ENCODE measurements at regions not wholly inside any gene's neighbourhood (a gene's known extent, or its start where the extent isn't known, plus 50 kb on each side); places are given as distances from the start of the nearest gene placed in this dataset.

DNA sequence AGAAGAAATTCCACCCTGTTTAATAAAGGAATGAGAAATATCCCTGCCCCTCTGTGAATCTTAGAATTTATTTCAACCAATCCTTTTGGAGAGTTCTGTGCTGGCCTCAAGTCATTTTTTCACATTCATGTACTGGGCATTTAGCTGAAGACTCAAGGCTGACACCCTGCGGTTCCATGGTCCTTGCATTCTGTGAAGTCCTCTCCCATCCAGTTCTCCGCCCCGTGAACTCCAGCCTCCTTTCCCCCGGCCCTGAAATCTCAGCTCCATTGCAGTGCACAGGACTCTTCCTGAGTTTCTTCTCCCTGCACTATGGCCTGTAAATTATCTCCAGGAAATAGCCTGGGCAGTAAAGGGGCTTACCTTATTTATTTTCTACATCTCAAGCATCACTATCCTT, 183.0 kb upstream of the KCND2 start:
- H3K79me2 ChIP-seq (ENCODE audit: control insufficient read depth, insufficient read depth, low read length), result no peaks in the 10 kb centered on the region
- no peak overlapping the region for H3K27ac ChIP-seq (ENCODE audit: control insufficient read depth, insufficient read depth)
- FAIRE-seq, result no peak
- CTCF ChIA-PET, result no interaction called here
- H3K36me3 ChIP-seq (ENCODE audit: control insufficient read depth in 2 of 2, insufficient read depth in 2 of 2, low read length in 1 of 2), result no peaks in the 10 kb centered on the region
- H3K4me1 ChIP-seq (ENCODE audit: control insufficient read depth, insufficient read depth, low read length), result no peaks in the 10 kb centered on the region
- in situ Hi-C loops (cut with MboI), result no loop called here
- BruUV-seq (replicated peaks), result no TSS peak
- SMC1A ChIA-PET (ENCODE audit: uncharacterized antibody, unreplicated experiment), result interaction anchor here (0.6 kb wide), 1 partner anchor 154 kb away, joined by 3 read pairs; no protein-coding TSS in a partner anchor
- POLR2A ChIA-PET, result no interaction called here
- ATAC-seq, result peak; percentile 57
- H3K4me2 ChIP-seq (ENCODE audit: control insufficient read depth, insufficient read depth), result no peak overlapping the region
- intact Hi-C loops (cut with micrococcal nuclease; ENCODE audit: unreplicated experiment), result no loop called here
- no peak overlapping the region for H3K9ac ChIP-seq (ENCODE audit: control insufficient read depth, insufficient read depth, low read length)
- H3K4me3 ChIP-seq, result no peak overlapping the region
- no peaks in the 10 kb centered on the region; a peak in 2 of 4 replicates for H3K27me3 ChIP-seq (replicated peaks in 1 of 2; ENCODE audit: control insufficient read depth in 2 of 2, insufficient read depth in 2 of 2, low read length in 1 of 2)
- H2AFZ ChIP-seq (ENCODE audit: control insufficient read depth, low read depth, low read length), result no peak overlapping the region
- 31% methylated on average over 4 of the region's 4 CpGs for WGBS (ENCODE audit: insufficient coverage, insufficient replicate concordance, low lambda C conversion rate, missing lambda C conversion rate)
- no peaks in the 10 kb centered on the region for H3K9me3 ChIP-seq (replicated peaks; ENCODE audit: control insufficient read depth, insufficient read depth, low read length)
- RAD21 ChIA-PET (ENCODE audit: unreplicated experiment), result interaction anchor here (1.4 kb wide), 1 partner anchor 154 kb away, joined by 5 read pairs; no protein-coding TSS in a partner anchor
- TF ChIP-seq RAD21 (IDR thresholded peaks at IDR 0.05; ENCODE audit: insufficient read depth, low read depth, low read length), result peak; percentile 45
- TF ChIP-seq, protein P1, sequence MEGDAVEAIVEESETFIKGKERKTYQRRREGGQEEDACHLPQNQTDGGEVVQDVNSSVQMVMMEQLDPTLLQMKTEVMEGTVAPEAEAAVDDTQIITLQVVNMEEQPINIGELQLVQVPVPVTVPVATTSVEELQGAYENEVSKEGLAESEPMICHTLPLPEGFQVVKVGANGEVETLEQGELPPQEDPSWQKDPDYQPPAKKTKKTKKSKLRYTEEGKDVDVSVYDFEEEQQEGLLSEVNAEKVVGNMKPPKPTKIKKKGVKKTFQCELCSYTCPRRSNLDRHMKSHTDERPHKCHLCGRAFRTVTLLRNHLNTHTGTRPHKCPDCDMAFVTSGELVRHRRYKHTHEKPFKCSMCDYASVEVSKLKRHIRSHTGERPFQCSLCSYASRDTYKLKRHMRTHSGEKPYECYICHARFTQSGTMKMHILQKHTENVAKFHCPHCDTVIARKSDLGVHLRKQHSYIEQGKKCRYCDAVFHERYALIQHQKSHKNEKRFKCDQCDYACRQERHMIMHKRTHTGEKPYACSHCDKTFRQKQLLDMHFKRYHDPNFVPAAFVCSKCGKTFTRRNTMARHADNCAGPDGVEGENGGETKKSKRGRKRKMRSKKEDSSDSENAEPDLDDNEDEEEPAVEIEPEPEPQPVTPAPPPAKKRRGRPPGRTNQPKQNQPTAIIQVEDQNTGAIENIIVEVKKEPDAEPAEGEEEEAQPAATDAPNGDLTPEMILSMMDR (IDR thresholded peaks at IDR 0.05 in 2 of 3, conservative IDR thresholded peaks at IDR 0.05 in 1 of 3; ENCODE audit: control insufficient read depth in 2 of 3, extremely low read depth in 1 of 3, insufficient read depth in 1 of 3, low read depth in 3 of 3, low read length in 3 of 3), result 0 out of 6 replicates have a peak, but pooled peaks of 2 of the 3 experiments have one; percentile 6 to 26
- no peak for TF ChIP-seq YBX1 (IDR thresholded peaks at IDR 0.05)
- H4K20me1 ChIP-seq (ENCODE audit: control insufficient read depth, insufficient read depth), result no peaks in the 10 kb centered on the region
- DNase-seq (ENCODE audit: low read depth, low spot score), result no peak

DNA sequence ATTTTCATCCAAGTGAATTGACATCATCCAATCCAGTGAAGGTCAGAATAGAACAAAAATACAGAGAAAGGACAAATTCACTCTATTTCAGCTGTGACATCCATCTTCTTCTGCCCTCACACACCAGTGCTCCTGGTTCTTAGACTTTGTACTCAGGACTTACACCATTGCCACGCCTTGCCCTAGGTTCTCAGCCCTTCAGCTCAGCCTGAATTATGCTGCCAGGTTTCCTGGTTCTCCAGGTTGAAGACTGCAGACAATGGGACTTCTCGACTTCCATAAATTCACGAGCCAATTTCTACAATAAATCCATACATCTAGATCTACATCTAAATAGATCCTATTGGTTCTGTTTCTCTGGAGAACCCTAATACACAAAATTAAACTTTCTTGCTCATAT, 181.2 kb upstream of the KCND2 start:
- WGBS (ENCODE audit: insufficient coverage, insufficient replicate concordance, low lambda C conversion rate, missing lambda C conversion rate), result 0% methylated on average over 3 of the region's 3 CpGs
- no peak overlapping the region for H3K9ac ChIP-seq (ENCODE audit: control insufficient read depth, insufficient read depth, low read length)
- no peak overlapping the region for H3K27ac ChIP-seq (ENCODE audit: control insufficient read depth, insufficient read depth)
- in situ Hi-C loops (cut with MboI), result no loop called here
- ATAC-seq (no peak), FAIRE-seq (no peak), DNase-seq (ENCODE audit: low read depth, low spot score) (no peak)
- CTCF ChIA-PET, result interaction anchor here (0.9 kb wide), 1 partner anchor 182 kb away, joined by 3 read pairs; no protein-coding TSS in a partner anchor
- H3K4me1 ChIP-seq (ENCODE audit: control insufficient read depth, insufficient read depth, low read length), result no peaks in the 10 kb centered on the region
- no peak overlapping the region for H2AFZ ChIP-seq (ENCODE audit: control insufficient read depth, low read depth, low read length)
- intact Hi-C loops (cut with micrococcal nuclease; ENCODE audit: unreplicated experiment), result no loop called here
- H3K9me3 ChIP-seq (replicated peaks; ENCODE audit: control insufficient read depth, insufficient read depth, low read length), result no peaks in the 10 kb centered on the region
- H4K20me1 ChIP-seq (ENCODE audit: control insufficient read depth, insufficient read depth), result no peaks in the 10 kb centered on the region
- POLR2A ChIA-PET, result no interaction called here
- H3K79me2 ChIP-seq (ENCODE audit: control insufficient read depth, insufficient read depth, low read length), result no peaks in the 10 kb centered on the region
- SMC1A ChIA-PET (ENCODE audit: uncharacterized antibody, unreplicated experiment), result no interaction called here
- RAD21 ChIA-PET (ENCODE audit: unreplicated experiment), result no interaction called here
- H3K36me3 ChIP-seq (ENCODE audit: control insufficient read depth in 2 of 2, insufficient read depth in 2 of 2, low read length in 1 of 2), result no peaks in the 10 kb centered on the region
- no peak overlapping the region for H3K4me3 ChIP-seq
- no peaks in the 10 kb centered on the region; a peak in 2 of 4 replicates for H3K27me3 ChIP-seq (replicated peaks in 1 of 2; ENCODE audit: control insufficient read depth in 2 of 2, insufficient read depth in 2 of 2, low read length in 1 of 2)
- H3K4me2 ChIP-seq (ENCODE audit: control insufficient read depth, insufficient read depth), result no peak overlapping the region
- no TSS peak for BruUV-seq (replicated peaks)
- no peak for TF ChIP-seq E2F8 (IDR thresholded peaks at IDR 0.05; ENCODE audit: low read depth, partially characterized antibody)
- TF ChIP-seq TBL1XR1 (IDR thresholded peaks at IDR 0.05; ENCODE audit: low read depth, low read length), result no peak
- no peak for TF ChIP-seq NFIC (IDR thresholded peaks at IDR 0.05; ENCODE audit: low read depth, low read length)
- TF ChIP-seq ZZZ3 (IDR thresholded peaks at IDR 0.05; ENCODE audit: control insufficient read depth, insufficient read length, low read depth), result no peak
- TF ChIP-seq, protein P2, sequence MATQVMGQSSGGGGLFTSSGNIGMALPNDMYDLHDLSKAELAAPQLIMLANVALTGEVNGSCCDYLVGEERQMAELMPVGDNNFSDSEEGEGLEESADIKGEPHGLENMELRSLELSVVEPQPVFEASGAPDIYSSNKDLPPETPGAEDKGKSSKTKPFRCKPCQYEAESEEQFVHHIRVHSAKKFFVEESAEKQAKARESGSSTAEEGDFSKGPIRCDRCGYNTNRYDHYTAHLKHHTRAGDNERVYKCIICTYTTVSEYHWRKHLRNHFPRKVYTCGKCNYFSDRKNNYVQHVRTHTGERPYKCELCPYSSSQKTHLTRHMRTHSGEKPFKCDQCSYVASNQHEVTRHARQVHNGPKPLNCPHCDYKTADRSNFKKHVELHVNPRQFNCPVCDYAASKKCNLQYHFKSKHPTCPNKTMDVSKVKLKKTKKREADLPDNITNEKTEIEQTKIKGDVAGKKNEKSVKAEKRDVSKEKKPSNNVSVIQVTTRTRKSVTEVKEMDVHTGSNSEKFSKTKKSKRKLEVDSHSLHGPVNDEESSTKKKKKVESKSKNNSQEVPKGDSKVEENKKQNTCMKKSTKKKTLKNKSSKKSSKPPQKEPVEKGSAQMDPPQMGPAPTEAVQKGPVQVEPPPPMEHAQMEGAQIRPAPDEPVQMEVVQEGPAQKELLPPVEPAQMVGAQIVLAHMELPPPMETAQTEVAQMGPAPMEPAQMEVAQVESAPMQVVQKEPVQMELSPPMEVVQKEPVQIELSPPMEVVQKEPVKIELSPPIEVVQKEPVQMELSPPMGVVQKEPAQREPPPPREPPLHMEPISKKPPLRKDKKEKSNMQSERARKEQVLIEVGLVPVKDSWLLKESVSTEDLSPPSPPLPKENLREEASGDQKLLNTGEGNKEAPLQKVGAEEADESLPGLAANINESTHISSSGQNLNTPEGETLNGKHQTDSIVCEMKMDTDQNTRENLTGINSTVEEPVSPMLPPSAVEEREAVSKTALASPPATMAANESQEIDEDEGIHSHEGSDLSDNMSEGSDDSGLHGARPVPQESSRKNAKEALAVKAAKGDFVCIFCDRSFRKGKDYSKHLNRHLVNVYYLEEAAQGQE (IDR thresholded peaks at IDR 0.05; ENCODE audit: low read depth, low read length), result no peak
- no peak for TF ChIP-seq ZNF207 (IDR thresholded peaks at IDR 0.05; ENCODE audit: borderline replicate concordance)
